ENCODE measurements at regions not wholly inside any gene's neighbourhood (a gene's known extent, or its start where the extent isn't known, plus 50 kb on each side); places are given as distances from the start of the nearest gene placed in this dataset.

GRCh38 chr4:64533159-64533558, 123.9 kb upstream of the TECRL start:
- TF ChIP-seq, protein P1, sequence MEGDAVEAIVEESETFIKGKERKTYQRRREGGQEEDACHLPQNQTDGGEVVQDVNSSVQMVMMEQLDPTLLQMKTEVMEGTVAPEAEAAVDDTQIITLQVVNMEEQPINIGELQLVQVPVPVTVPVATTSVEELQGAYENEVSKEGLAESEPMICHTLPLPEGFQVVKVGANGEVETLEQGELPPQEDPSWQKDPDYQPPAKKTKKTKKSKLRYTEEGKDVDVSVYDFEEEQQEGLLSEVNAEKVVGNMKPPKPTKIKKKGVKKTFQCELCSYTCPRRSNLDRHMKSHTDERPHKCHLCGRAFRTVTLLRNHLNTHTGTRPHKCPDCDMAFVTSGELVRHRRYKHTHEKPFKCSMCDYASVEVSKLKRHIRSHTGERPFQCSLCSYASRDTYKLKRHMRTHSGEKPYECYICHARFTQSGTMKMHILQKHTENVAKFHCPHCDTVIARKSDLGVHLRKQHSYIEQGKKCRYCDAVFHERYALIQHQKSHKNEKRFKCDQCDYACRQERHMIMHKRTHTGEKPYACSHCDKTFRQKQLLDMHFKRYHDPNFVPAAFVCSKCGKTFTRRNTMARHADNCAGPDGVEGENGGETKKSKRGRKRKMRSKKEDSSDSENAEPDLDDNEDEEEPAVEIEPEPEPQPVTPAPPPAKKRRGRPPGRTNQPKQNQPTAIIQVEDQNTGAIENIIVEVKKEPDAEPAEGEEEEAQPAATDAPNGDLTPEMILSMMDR (IDR thresholded peaks at IDR 0.05; ENCODE audit: insufficient read depth, low read length): no peak
- TF ChIP-seq POLR2AphosphoS5 (IDR thresholded peaks at IDR 0.05; ENCODE audit: low read depth) (no peak), REST (IDR thresholded peaks at IDR 0.05; ENCODE audit: insufficient replicate concordance, low read depth) (no peak), SPI1 (IDR thresholded peaks at IDR 0.05; ENCODE audit: borderline replicate concordance, low read depth) (no peak)
